ENCODE measurements at regions not wholly inside any gene's neighbourhood (a gene's known extent, or its start where the extent isn't known, plus 50 kb on each side); places are given as distances from the start of the nearest gene placed in this dataset.

DNA sequence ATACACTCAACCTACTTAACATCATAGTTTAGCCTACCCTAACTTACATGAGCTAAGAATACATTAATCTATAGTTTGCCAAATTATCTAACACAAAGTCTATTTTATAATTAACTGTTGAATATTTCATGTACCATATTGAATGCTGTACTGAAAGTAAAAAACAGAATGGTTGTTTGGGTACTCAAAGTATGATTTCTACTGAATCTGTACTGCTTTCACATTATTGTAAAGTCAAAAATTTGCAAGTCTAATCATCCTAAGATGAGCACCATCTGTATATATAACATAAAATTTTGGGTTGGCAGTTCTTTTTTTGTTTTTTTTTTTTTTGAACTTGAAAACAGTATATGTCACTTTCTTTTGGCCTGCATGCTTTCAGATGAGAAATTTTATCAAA, 1212.6 kb downstream of the SLITRK5 start:
- DNase-seq (ENCODE audit: low spot score), result no peak

DNA sequence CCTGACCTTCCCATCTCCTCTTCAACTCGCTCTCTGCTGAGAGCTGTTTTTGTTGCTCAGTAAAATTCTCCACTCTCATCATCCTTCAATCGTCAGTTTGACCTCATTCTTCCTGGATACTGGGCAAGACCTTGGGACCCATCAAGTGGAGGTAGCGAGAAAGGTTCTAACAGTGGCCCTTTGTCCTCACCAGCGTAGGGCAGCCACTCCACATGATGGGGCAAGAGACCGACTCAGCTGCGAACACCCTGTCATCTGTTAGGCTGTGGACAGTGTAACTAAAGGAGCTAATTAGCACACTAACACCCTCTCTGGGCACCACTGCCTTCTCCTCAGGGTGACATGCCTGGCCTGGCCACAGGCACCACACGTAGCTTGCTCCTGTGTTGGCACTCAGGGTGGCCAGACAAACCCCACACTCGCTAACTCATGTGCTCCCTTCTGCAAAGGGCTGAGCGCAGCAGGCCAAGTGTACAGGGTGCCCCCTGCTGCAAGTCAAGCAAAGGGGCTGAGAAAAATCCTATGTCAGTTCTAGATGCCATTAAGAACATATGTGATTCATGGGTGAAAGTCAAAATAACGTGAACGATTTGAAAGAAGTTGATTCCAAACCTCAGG, 1216.0 kb downstream of the SLITRK5 start:
- no peak for DNase-seq (ENCODE audit: low spot score)

DNA sequence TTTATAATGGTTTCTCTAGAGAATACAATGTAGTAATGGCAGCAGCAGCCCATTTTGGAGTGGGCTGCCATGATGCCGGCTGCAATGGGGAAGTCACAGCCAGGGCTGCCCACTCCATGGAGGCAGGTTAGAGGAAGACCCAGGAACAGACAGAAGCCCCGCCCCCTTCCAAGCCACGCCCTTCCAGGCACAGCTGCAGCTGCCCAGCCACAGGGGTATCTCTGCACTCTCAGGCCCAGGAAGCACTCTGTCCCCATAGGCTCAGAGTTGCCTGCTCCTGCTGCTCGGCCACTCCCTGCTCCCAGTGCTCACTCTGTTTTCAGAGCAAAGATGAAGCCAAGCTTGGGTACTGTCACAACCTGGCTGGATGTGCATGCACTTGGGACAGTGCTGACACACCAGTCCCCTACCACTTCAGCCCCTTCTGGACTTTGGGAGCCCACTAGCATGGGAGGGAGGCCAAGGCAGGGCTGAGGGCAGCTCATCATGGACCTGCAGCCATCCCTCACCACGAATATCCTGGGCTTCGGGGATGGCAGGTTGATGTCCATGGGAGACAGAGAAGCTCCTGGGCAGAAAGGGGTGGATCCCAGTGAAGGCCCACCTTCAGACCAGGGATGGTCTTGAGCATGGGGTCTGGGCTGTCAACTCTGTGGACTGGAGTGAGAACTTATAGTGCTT, 1224.2 kb downstream of the SLITRK5 start:
- no peak for DNase-seq (ENCODE audit: low spot score)

DNA sequence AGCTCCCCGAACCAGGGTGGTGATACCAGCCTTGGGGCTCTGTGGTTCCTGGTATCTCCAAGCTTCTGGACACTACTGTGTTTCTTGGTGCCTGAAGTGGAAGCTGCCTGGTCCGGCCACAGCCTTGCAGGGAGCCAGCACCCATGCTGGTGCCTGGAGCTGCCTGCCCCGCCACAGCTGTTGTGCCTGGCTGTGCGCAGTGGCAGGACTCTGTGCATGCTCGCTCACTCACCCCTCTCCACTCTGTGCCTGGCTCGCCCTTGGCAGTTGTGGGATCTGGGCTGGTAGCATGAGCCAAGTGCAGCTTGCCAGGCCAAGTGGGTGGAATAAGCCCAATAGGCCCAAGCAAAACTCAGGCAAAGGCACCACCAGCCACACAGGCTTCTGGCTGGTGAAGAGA, 1225.3 kb downstream of the SLITRK5 start:
- DNase-seq (ENCODE audit: low spot score), result no peak

DNA sequence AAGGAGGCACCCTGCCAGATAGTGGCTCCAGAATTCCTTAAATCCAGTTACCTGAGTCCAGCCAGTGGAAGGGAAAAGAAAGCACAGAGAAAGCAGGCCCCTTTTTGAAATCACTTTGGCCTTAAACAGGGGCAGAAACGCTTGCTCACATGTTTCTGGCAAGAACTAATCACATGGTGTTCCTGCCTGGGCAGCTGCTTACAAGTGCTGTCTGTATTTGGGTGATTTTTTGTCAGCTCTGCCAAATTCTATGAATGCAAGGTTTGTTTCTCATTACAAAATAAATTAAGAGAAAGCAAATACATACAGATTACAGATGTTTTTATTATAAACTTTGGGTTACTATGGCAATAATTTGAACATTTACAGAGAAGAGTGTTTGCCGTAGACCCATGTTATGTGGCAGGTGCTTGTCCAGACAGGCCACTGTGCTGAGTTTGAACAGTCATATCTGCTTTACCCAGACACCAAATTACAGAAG, 1237.8 kb downstream of the SLITRK5 start:
- no peak for DNase-seq (ENCODE audit: low spot score)

DNA sequence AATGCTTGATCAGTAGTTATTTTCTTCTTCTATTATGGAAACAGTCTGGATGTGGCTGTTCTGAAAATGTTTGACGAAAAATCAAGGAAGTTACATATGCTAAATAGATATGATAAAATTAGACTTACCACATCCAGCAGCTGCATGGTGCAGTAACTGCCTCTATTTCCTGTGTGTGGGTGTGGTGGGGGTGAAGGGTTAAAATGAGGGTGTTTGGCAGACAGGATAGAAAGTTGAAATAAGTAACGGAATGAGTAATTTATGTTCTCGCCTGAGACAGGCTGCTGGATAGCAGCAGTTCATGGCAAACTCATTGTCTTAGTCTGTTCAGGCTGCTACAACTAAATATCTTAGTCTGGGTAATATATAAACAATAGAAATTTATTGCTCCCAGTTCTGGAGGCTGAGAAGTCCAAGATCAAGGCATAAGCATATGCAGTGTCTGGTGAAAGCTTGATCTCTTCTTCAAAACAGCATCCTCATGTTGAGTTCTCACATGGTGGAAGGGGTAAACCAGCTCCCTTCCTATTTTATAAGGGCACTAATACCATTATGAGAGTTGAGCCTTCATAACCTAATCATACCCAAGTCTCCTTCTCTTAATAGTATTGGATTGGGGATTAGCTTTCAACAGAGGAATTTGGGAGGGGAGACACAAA, 1248.9 kb downstream of the SLITRK5 start:
- no peak for DNase-seq (ENCODE audit: low spot score)

DNA sequence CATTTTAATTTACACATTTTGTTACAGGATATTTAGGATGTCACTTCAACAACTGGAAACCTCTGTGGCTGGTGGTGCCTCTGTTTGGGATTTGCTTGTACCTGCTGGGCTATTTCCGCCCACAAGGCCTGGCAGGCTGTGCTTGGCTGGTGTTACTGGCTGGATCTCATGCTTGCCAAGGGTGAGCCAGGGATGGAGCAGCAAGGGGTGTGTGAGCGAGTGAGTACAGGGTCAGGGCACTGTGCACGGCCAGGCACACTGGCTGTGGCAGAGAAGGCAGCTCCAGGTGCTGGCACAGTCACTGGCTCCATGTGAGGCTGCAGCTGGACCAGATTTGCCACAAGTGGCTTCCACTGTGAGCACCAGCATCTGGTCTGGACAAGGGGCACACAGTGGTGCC, 1254.8 kb downstream of the SLITRK5 start:
- DNase-seq (ENCODE audit: low spot score), result no peak

DNA sequence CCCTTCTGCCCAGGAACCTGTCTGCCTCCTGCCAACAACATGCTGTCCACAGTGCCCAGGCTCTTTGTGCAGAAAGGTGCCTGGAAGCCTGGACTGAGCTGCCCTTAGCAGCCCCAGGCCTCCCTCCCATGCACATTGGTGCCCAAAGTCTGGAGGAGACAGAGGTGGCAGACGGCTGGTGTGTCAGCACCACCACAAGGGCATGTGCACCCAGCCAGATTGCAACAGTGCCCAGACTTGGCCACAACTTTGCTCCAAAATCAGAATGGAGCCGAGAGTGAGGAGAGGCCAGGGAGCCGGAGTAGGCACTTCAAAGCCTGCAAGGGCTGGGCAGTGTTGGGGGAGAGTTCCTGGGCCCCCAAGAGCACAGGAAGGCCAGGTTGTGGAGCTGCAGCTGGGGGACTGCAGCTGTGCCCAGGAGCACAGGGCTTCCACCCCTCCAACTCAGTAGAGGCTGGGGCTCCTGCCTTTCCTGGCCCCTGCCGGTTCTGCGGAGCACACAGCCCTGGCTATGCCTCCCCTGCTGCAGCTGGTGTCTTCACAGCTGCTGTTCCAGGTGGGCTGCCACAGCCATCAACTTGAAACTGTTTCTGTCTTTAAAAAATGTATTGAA, 1255.8 kb downstream of the SLITRK5 start:
- no peak for DNase-seq (ENCODE audit: low spot score)

DNA sequence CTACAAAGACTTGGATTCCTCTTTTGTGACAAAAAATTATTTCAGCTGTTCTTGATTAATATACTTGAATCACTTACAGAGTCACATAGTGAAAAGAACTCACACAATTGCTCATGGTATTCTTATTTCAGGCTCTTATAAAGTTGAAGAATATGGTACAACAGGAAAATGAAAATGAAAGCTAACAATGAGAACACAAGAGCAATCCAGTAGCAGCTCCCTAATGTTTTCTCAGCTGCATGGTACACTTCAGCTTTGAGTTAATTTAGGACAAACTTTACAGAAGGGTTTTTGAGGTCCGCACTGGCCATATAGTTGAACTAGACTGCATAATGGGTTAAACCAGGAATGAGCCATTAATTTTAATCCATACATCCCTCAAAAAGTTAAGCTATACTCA, 1261.8 kb downstream of the SLITRK5 start:
- no peak for DNase-seq (ENCODE audit: low spot score)

DNA sequence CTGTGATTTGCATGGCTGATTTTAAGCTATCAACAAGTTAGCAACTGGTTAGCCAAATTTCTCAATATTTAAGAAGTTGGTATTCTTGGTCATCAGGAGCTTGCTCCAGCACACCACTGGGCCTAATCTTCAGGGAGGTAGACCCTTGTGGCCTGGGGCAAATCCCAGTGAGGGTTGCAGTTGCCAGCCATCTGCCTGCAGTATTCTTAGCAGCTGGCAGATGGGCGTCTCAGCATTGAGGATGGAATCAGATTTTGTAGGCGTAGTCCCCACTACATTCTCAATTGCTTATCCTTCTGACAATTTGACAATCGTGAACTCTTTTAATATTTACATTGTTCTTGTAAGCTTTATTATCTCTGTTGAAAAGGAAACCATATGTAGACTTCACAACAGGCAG, 1266.2 kb downstream of the SLITRK5 start:
- DNase-seq (ENCODE audit: low spot score), result no peak

DNA sequence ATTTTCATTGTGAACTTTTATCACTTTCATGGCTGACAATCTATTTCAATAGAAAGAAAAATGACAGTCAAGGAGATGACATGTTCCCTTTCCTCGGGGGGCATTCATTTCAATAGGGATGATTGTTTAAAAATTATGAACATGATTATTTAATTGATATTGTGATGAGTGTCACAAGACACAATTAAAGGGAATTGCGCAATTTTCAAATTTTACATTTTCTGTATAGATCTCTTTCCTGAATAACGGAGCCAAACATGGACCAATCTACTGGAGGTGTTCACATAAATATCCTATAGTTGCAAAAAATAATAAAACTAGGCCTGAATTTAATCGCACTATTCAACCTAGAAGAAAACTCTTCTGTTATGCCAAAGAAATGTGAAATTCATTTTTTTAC, 1274.6 kb downstream of the SLITRK5 start:
- DNase-seq (ENCODE audit: low spot score), result no peak

DNA sequence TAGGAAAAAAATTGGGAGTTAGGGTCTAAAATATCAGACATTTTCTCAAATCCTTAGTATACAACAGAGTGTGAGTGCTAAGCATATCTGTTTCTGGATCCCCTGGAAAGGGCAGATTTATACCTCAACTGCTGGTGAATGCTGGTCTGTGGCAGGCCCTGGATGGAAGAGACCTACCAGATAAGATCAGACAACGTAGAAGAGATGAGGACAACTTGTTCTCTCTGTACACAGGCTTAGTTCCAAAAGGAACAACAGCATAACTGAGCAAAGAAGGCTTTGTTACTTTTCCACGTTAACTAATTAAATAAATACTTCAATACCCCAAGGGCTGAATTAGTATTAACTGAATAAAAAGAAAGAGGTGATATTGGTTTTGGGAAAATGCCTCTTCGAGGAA, 1277.3 kb downstream of the SLITRK5 start:
- DNase-seq (ENCODE audit: low spot score), result no peak

DNA sequence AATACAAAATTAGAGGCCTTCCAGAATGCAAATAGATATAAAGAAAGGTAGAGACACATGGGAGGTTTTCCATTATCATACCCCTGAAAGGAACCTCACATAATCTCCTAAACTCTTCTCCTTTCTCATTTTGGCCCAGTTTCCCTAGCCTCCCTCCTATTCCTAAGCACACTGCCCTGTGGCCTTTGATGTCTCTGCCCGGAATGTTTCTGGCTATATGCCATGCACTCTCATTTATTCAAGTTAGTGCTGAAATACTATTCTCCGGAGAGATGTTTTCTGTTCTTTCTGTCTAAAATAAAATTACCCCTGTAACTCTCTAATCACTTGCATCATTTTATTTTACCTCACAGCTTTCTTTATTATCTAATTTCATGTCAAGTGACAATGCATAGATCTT, 1287.7 kb downstream of the SLITRK5 start:
- no peak for DNase-seq (ENCODE audit: low spot score)

DNA sequence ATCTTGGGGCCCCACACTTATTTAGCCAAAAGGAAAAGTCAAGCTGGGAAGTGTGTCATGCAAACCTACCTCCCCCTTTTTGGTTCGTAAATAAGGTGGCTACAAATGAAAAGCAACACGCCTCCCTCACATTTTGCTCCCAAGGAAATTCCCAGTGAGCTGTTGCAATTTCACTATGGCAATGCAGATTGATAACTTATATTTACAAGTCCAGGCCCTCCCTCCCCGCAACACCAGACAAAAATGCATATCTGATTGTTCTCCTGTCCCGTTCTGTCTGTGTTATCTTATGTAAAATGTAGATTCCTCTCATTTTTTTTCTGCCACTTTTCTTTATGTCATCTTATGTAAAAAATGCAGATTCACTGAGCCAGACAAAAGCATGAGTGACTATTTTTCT, 1305.3 kb downstream of the SLITRK5 start:
- DNase-seq (ENCODE audit: low spot score), result no peak

DNA sequence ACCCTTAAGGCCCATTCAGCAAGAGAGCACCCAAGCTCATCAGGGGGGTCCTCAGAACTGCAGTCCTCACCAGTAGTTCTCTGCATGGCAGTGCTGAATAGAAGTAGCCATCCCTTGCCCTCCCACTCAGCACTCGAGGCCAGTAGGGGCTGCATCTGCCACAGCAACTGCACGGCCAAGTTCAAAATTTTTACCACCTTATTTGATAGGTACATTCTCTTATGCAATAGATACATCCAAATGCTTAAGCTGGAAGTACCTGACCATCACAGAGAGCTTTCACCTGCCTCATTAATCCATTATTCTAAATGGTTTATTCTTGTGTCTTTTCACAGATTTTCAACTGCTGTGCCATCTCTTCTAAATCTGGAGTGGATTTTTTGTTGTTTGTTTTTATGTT, 1307.4 kb downstream of the SLITRK5 start:
- DNase-seq (ENCODE audit: low spot score), result no peak

DNA sequence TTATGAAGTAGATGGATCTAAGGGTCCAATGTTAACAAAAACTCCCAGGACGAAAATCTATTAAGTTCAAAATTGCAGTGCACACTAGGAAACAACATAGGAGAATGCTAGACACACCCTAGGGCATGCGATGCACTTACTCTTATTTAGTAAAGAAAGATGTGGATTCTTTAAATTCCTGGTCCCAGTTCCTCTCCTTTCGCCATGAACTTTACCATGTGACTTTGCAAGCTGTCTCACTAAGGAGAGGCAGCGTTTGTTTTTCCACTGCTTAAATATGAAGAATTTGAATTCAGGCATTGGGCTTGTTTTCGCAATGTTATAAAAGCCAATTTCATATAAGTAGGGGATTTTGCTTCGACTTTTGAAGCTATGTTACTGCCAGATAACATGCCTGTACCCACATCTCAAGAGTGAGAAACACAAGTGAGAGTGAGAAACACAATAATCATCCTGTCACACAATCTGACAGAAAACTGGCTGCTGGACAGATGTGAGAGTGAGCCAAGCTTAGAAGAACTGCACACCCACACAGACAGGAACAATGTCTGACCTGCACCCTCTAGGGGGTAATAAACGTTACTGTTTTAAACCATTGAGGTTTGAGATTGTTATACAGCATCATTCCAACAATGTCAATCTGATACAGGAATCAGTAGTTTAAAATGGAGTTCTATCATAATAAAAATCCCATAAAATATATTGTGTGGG, 1308.4 kb downstream of the SLITRK5 start:
- DNase-seq (ENCODE audit: low spot score), result no peak

DNA sequence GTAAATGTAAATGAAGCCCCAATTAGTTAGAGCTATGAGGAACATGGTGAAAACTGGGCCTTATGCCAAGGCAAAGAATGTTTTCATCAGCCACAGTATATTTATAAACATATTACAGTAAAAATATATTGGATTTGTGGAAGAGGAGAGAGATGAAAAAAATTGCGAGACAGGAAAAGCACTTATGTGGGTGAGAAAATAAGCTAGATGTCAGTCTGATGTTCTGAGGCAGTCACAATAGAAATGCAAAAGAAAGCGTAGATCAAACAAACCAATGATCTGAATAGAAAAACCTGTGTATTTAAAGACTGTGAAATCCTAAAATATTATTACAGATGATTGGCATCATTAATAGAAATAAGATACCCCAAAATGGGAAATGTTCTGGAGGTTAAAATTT, 1332.5 kb downstream of the SLITRK5 start:
- DNase-seq (ENCODE audit: low spot score), result no peak

DNA sequence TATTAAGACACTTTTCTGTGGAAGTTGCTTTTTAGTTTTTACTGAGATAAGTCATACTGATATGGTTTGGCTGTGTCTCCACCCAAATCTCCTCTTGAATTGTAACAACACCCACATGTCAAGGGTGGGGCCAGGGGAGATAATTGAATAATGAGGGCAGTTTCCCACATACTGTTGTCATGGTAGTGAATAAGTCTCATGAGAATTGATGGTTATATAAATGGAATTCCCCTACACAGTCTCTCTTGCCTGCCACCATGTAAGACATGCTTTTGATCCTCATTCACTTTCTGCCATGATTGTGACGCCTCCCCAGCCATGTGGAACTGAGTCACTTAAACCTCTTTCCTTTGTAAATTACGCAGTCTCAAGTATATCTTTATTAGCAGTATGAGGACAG, 1340.4 kb downstream of the SLITRK5 start:
- DNase-seq (ENCODE audit: low spot score), result no peak

DNA sequence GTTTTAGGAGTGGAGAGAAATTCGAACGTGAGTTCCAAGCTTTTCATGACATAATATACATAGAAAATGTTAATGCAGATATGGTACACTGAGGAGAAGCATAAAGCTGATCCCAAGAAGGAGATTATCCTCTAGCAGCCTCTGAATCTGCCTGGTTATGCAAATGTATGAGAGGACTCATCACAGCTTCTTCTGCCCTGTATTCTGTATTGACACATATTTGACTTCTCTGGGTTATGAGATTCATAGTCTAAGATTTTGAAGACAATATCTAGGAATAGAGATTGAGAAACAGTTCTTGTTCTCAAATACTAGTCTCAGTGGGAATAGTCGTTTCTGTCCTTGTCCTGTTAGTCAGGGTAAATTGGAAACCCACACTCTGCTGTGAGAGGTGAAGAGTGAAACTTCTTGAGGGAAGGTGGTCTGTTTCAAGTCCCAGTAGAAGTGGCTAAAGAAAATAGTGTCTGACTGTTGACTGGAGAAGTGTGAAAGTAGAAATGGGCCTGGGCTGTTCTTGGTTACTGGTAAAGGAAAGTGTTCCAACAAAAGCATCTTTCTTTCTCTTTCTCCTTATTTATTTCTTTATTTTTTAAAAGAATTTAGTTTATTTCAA, 1356.6 kb downstream of the SLITRK5 start:
- no peak for DNase-seq (ENCODE audit: low spot score)

DNA sequence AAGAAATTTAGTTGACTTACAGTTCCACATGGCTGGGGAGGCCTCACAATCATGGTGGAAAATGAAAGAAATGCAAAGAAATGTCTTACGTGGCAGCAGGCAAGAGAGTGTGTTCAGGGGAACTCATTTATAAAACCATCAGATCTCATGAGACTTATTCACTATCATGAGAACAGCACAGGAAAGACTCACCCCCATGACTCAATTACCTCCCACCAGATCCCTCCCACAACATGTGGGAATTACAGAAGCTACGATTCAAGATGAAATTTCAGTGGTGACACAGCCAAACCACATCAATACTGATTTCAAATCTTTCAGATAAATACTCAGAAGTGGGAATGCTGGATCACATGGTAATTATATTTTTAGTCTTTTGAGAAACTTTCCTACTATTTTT, 1357.9 kb downstream of the SLITRK5 start:
- no peak for DNase-seq (ENCODE audit: low spot score)

DNA sequence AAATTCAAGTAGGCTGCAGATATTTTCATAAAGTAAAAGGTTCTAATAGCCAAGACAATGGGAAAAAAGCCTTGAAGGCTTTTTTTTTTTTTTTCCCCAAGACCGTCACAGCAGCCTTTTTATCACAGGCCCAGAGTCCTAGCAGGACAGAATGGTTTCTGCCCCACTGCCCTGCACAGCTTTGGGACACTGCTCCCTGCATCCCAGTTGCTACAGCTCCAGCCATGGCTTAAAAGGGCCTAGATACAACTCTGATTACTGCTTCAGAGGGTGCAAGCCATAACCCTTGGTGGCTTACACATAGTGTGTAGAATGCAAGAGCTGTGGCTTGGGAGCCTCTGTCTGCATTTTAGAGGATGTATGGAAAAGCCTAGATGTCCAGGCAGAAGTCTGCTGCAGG, 1362.8 kb downstream of the SLITRK5 start:
- DNase-seq (ENCODE audit: low spot score), result no peak

DNA sequence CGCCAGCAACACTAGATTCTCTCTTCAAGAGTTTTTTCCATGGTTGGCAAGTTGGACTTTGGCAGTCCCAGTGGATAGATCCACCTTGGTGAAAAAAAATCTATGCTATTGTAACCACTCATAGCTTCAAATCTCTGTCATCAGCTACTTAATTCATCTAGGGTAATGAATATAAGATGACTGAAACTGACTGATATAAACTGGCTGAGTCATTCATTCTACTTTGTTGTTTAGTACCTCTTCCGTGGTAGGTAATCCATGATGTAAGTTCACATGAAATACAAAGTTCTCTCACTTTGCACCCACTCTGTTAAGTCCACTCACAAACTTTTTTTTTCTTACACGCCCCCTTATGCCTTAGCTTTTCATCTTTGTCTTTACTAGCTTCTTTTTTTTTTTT, 1381.5 kb downstream of the SLITRK5 start:
- DNase-seq (ENCODE audit: low spot score), result no peak

Data from ecto neural progenitor cell (in vitro differentiated cells).